22Rv1 (cell line): ENCODE measurements at regions not wholly inside any gene's neighbourhood (a gene's known extent, or its start where the extent isn't known, plus 50 kb on each side); places are given as distances from the start of the nearest gene placed in this dataset.

Source experiments
- H3K27ac ChIP-seq: fragments of 450-650 bp; 2 replicates; pipeline ENCODE4 v1.5.1; 2017
- ZFX ChIP-seq: fragments of 450-650 bp; IDR thresholded peaks from 2 replicates; pipeline ENCODE4 v1.6.1; 2017; ENCODE audit warnings: antibody characterized with exemption, borderline replicate concordance
- TF ChIP-seq, protein P1 (sequence below): fragments of 450-650 bp; IDR thresholded peaks from 2 replicates; pipeline ENCODE4 v1.5.1; 2017; ENCODE audit warnings: mild to moderate bottlenecking

DNA sequence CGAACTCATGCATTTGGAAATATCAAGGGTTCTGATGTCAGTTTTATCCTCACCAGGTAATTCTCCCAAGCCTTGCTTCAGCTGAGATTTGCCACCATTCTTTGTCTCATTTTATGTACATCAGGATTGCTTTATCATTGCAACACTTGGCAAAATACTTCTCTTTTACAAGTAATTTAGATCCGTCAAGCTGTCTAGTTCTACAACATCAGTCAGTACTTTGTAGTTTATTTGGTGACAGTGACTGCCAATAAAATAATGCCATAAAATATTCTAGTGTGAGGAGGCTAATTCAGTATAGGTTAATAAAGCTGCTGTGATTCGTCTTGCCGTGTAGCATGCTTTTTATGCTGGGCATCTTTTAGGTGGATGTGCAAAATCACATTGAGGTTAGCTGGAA, 565.3 kb upstream of the SGO1 start:
- no peak overlapping the region for H3K27ac ChIP-seq
- no peak for TF ChIP-seq ZFX
- TF ChIP-seq, protein P1, sequence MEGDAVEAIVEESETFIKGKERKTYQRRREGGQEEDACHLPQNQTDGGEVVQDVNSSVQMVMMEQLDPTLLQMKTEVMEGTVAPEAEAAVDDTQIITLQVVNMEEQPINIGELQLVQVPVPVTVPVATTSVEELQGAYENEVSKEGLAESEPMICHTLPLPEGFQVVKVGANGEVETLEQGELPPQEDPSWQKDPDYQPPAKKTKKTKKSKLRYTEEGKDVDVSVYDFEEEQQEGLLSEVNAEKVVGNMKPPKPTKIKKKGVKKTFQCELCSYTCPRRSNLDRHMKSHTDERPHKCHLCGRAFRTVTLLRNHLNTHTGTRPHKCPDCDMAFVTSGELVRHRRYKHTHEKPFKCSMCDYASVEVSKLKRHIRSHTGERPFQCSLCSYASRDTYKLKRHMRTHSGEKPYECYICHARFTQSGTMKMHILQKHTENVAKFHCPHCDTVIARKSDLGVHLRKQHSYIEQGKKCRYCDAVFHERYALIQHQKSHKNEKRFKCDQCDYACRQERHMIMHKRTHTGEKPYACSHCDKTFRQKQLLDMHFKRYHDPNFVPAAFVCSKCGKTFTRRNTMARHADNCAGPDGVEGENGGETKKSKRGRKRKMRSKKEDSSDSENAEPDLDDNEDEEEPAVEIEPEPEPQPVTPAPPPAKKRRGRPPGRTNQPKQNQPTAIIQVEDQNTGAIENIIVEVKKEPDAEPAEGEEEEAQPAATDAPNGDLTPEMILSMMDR, result no peak

DNA sequence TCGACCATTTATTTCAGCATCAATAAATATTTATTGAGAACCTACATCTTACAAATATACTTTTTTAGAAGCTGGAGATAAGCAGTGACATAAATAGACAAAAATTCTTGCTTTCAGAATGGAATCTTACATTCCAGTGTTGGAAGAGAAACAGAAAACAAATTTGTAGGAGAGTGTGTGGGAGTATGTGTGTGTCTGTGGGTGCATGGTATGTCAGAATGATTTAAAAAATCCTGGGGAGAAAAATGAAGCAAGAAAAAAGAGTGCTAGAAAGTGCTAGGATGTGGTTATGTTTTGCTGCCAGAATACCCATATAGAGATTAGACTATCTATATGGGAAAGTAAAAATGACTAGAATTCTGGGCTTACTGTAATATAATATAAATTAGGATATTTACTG, 561.7 kb upstream of the SGO1 start:
- no peak overlapping the region for H3K27ac ChIP-seq
- TF ChIP-seq ZFX, result no peak
- TF ChIP-seq, protein P1, result no peak

DNA sequence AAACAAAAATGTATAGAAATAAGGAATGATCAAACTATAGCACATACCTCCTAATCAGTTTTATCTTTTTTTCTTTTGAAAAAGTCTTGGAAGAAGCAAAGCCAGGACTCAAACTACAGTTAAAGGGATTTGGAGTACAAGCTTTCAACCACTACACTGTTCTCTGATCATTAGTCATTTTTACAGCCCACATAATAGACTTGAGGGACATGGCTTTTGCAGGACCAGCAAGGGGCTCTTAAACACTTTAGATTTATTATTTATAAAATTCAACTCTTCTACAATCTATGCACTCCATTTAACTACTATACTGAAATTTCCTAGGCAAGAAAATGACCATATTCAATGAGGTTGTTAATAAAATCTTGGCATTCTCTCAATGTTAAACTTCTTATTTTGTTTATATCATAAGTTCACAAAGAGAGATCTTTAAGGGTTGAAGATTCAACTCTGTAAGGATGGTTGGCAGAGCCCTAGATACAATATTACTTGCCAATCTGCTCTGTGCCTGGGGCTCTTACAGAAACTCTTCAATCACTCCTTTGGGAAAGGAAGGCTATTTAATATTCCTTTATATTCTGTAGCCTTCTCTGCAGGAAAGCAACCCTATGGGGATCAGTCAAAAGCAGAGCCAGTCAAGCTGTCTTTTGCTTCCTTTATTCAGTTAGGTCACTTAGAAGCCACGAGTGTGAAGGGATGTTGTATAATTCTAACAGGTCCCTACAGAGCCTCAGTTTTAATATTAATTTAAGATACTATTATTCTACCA, 557.7 kb upstream of the SGO1 start:
- TF ChIP-seq, protein P1, result no peak
- TF ChIP-seq ZFX, result no peak
- H3K27ac ChIP-seq, result no peak overlapping the region

DNA sequence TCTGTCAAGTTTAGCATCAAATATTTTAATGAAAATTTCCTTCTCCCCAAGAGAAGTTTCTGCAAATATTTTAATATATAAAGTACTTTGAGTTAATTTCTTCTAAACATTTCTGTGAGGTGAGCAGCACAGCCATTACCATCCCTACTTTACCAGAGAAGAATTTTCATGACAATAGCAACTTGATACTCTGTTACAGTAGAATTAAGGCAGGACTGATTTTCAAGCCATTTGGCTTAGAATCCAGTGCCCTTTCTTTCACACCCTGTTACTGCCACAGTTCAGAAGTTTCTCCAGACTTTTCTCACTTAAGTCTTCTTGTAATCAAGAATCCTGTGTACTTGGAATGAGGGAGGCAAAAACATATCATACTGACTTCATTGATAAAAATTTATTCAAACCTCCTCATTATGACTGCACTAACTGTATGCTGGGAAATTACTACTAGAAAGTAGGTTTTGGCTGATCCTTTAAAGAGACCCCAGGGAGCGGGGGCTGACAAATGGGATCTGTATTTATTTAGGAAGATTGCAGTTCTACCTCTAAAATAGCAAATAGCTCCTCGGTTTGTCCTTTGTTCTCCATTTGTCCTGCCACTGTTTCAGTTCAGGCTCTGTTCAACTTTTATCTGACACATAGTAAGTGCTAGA, 557.0 kb upstream of the SGO1 start:
- no peak overlapping the region for H3K27ac ChIP-seq
- no peak for TF ChIP-seq ZFX
- TF ChIP-seq, protein P1, result no peak

DNA sequence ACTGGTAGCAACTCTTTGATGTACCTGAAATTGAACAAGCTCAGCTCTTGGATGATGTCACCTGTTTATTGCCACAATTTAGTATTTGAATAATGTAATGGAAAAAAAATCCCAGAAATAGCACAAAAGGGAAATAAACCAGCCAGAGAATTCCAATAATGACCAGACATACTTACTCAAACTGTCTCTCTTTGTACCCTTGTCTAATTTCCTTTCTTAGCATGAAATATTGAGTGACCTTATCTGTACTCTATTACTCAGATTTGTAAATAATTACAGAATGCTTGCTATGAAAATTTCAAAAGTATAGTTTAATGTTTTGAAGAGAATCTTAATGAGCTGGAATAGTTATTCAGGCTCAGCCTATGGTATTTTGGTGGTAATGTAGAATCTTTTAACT, 555.4 kb upstream of the SGO1 start:
- no peak for TF ChIP-seq ZFX
- TF ChIP-seq, protein P1, result no peak
- no peak overlapping the region for H3K27ac ChIP-seq

DNA sequence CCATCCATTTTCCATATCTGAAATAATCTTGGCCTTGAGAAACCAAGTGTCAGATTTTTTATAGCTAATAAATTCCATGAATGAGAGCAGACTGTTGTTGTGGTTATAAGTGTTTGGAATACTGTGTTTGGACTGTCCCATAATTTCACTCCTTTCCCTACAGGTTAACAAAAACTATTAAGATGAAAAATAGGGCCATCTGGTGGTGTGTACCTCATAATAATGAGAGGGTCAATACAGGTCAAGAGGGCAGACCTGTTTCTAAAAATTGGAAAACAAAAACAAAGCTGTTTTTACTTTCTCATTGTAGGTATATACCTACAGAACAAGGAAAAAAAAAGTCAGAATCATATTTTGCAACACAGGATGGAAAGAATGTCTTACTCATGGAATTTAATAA, 553.8 kb upstream of the SGO1 start:
- TF ChIP-seq, protein P1, result no peak
- TF ChIP-seq ZFX, result no peak
- H3K27ac ChIP-seq, result no peak overlapping the region

DNA sequence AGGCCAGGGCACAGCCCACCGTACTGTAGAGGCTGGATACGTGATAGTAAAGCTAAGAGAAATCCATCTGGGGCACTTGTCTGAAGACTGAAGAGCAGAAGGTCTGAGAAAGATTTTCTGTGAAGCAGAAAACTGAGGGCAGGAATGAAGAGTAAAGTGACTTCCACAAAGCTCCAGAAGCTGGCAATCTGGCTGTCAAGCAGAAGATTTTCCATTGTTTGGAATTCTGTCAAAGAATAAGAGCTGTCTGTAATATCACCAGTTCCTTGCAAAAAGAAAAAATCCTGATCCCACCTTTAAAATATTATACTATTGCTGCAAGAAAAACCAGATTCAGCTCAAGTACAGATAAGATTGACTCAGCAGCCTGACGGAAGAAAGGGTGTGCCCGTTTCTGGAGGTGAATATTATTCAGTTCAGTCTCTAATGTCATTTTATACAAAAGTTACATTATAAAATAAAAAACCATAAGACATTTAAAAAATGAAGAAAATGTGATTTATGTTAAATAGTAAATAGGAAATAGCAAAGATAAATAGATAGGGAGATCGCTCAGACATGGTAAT, 550.4 kb upstream of the SGO1 start:
- no peak for TF ChIP-seq ZFX
- TF ChIP-seq, protein P1, result no peak
- H3K27ac ChIP-seq, result no peak overlapping the region
